Upper lobe of right lung (tissue), 1 donor: ENCODE measurements at regions not wholly inside any gene's neighbourhood (a gene's known extent, or its start where the extent isn't known, plus 50 kb on each side); places are given as distances from the start of the nearest gene placed in this dataset.
A peak's percentile ranks its signal among the peaks of the same experiment; 100 is the strongest.

Experiments used
- ATAC-seq: fragments of 200-7000 bp; cut with Tn5 transposase; one replicate; pipeline ENCODE4 v1.9.1; 2020; ENCODE audit warnings: mild to moderate bottlenecking, moderate library complexity
- DNase-seq: peaks from one replicate; pipeline ENCODE4 v3.0.0-alpha.2; 2020
- H3K27ac ChIP-seq: fragments of 200-600 bp; one replicate; pipeline ENCODE4 v1.8.0; 2022
- H3K27me3 ChIP-seq: fragments of 200-600 bp; one replicate; pipeline ENCODE4 v1.8.0; 2022; ENCODE audit warnings: mild to moderate bottlenecking
- H3K36me3 ChIP-seq: fragments of 200-600 bp; one replicate; pipeline ENCODE4 v1.8.0; 2022
- H3K4me1 ChIP-seq: fragments of 200-600 bp; one replicate; pipeline ENCODE4 v1.8.0; 2022
- H3K4me3 ChIP-seq: fragments of 200-600 bp; one replicate; pipeline ENCODE4 v1.8.0; 2022; ENCODE audit warnings: mild to moderate bottlenecking
- H3K9me3 ChIP-seq: fragments of 200-600 bp; one replicate; pipeline ENCODE4 v1.8.0; 2022
- CTCF ChIP-seq: fragments of 200-600 bp; IDR thresholded peaks from one replicate; pipeline ENCODE4 v1.8.0; 2022; ENCODE audit warnings: antibody characterized with exemption
- intact Hi-C: fragments of 100-400 bp; cut with DNase I; formaldehyde crosslinking; loops from one replicate; pipeline ENCODE4 v1.11.0; 2022
- donor health status: DM: no; HTN: yes; CAD: no; lungs with severe emphysema.

DNA sequence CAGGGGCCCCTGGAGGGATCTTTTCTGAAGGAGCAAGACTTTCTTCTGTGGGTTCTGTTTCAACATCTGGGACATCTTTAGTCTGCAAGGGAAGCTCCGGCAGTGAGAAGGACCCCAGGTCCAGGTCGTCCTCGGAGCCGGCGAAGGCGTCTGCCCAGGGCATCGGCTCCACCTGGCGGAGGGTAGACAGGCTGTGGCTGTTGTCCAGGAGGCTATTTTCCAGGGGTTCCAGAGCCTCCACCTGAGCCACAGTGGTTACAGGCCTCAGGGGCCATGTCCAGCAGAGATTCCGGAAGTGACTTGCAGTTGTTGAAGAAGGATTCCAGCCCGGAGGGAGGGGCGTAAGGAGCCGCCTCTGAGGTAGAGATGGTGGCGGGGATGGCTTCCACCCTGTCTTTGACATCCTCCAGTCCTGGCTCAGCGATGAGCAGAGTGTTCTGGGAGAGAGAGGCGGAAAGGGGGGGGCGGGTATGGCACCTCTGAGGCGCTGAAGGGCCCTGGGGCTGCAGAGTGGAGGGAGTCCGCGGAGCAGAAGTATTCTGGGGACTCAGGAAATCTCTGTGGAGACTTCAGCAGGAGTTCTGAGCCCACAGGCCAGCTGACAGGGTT, 891.3 kb upstream of the LRRTM1 start:
- Histone ChIP-seq H3K4me3 (no peak overlapping the region), H3K27me3 (no peaks in the 10 kb centered on the region), H3K9me3 (no peaks in the 10 kb centered on the region), H3K36me3 (no peaks in the 10 kb centered on the region), H3K27ac (no peak overlapping the region), H3K4me1 (no peaks in the 10 kb centered on the region)
- intact Hi-C loops, result no loop called here
- no peak for ATAC-seq
- no peak for TF ChIP-seq CTCF
- DNase-seq, result peak; percentile 38

DNA sequence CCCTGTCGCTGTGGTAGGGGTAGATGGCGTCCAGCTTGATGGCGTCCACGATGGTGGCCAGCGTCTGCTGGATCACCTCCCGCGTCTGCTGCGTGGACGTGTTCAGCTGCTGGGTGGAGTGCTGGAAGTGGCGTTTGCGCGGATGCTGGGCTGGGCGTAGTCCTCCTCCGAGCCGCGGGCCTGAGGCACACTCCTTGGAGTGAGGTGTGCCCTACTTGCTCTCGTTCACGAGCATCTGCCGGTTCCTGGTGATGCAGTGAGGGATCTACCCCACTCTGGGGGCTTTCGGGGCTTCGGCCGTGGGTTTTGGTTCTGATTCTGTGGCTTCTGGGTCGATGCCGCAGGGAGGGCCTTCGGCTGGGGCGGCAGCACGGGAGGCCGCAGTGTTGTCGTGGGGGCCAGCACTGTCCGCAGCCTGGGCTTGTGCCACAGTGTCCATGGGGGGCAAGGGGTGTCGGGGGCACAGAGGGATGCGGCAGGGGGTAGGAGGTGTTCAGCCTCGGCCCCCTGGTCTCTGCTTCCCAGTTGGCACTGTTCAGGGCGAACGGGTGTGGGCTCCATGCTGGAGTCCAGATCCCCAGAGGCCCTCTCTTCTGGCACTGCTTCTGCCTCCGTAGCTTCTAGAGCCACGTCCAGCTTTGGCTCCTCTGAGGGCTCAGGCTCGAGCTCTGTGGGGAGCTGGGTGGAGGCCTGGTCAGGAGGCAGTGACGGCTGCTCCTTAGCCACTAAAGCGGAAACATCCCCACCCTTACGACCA, 890.6 kb upstream of the LRRTM1 start:
- no peak overlapping the region for H3K4me3 ChIP-seq
- no peaks in the 10 kb centered on the region for H3K36me3 ChIP-seq
- no peak for TF ChIP-seq CTCF
- no peaks in the 10 kb centered on the region for H3K9me3 ChIP-seq
- intact Hi-C loops, result no loop called here
- H3K27me3 ChIP-seq, result no peaks in the 10 kb centered on the region
- peak; percentile 21 for ATAC-seq
- no peaks in the 10 kb centered on the region for H3K4me1 ChIP-seq
- H3K27ac ChIP-seq, result no peak overlapping the region
- DNase-seq, result peak; percentile 53

- Histone ChIP-seq H3K9me3 (no peaks in the 10 kb centered on the region), H3K4me3 (no peak overlapping the region), H3K27ac (no peak overlapping the region), H3K36me3 (no peaks in the 10 kb centered on the region), H3K4me1 (no peaks in the 10 kb centered on the region), H3K27me3 (no peaks in the 10 kb centered on the region)
- TF ChIP-seq CTCF, result no peak
- intact Hi-C loops, result no loop called here
- no peak for ATAC-seq
- DNase-seq, result peak; percentile 52
These were observed 890.0 kb upstream of the LRRTM1 start for GRCh38 chr2:81194581-81194980.

GRCh38 chr2:81194176-81194575, 889.6 kb upstream of the LRRTM1 start:
- TF ChIP-seq CTCF, result no peak
- intact Hi-C loops, result no loop called here
- no peaks in the 10 kb centered on the region for H3K4me1 ChIP-seq
- no peak overlapping the region for H3K4me3 ChIP-seq
- H3K27ac ChIP-seq, result no peak overlapping the region
- no peaks in the 10 kb centered on the region for H3K36me3 ChIP-seq
- DNase-seq, result peak; percentile 60
- no peaks in the 10 kb centered on the region for H3K9me3 ChIP-seq
- ATAC-seq, result no peak
- no peaks in the 10 kb centered on the region for H3K27me3 ChIP-seq

DNA sequence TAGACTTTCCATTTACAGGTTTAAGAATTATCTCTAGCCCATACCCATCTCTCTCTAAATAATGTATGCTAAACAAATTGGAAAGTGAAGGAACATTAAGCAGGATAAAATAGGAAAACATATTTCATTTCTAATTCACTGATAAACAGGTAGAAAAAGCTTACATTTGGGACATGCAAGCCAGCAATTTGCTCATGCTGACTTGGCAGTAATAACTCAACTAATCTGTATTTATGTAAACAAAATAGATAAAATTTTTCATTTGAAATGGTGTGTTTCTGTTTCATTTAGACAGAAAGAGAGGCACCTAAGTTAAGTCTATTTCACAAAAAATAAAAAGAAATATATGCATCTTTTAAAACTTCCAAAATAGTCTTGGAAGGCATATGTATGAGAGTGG, 877.3 kb upstream of the LRRTM1 start:
- intact Hi-C loops, result no loop called here
- no peak for TF ChIP-seq CTCF
- H3K9me3 ChIP-seq, result no peaks in the 10 kb centered on the region
- no peak overlapping the region for H3K27ac ChIP-seq
- no peaks in the 10 kb centered on the region for H3K36me3 ChIP-seq
- H3K4me1 ChIP-seq, result no peaks in the 10 kb centered on the region
- ATAC-seq (no peak), DNase-seq (no peak)
- H3K27me3 ChIP-seq, result no peaks in the 10 kb centered on the region
- H3K4me3 ChIP-seq, result no peak overlapping the region
